NCI-H510A (cell line): ENCODE measurements at regions not wholly inside any gene's neighbourhood (a gene's known extent, or its start where the extent isn't known, plus 50 kb on each side); places are given as distances from the start of the nearest gene placed in this dataset.
A peak's percentile ranks its signal among the peaks of the same experiment; 100 is the strongest.

Source experiments
- DNase-seq: peaks from one replicate; lab custom pipeline; 2025; lab: John Stamatoyannopoulos, UW

DNA sequence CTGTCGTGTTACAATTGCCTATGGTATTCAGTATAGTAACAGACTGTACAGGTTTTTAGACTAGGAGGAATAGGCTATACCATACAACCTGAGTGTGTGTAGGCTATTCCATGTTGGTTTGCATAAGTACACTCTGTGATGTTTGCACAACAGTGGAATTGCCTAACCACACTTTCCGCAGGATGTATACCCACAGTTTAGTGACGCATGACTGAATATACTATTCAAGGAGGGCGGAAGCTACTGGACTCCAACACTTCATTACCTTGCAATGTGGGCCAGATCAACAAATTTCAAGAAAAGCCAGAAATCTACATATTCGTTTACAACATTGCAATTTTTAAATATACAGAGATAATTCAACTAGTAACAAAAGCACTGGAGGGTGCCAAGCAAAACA is 317.2 kb downstream of the PDGFC start:
- DNase-seq = peak; percentile 68

DNA sequence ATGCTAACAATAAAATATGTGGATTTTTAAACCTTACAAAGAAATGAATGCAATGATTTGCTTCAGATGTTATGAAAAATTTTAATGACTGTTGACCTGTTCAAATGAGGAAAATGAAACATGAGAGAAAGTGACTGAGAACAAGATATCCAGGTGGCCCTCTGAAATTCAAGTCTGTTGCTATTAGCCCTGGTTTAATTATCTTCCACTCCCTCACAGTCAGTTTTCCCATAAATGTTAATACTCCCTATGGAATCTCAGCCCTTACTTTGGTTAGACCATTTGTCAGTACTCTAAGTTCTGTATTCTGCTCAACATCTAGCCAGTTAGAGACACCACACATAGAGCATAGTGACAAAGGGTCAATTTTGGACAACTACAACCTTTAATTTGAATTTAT is 327.8 kb downstream of the PDGFC start:
- DNase-seq = no peak

DNA sequence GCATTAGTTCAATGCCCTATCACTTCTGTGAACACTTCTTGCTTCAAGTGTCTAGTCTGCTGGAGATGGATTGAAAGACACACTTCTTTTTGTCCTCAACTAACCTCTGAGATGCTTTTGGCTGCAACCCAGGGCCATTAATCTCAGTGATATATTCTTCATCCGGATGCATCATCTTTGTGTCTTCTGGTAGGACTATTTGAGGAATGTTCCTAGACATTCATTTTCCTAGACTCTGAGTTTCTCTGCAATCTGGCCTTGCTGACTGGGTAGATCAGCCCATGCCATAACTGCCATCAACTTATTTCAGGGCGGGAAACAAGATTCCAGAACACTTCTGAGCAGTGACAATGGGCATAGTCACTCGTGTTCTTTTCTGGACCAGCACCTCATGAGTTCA is 329.4 kb downstream of the PDGFC start:
- no peak for DNase-seq

DNA sequence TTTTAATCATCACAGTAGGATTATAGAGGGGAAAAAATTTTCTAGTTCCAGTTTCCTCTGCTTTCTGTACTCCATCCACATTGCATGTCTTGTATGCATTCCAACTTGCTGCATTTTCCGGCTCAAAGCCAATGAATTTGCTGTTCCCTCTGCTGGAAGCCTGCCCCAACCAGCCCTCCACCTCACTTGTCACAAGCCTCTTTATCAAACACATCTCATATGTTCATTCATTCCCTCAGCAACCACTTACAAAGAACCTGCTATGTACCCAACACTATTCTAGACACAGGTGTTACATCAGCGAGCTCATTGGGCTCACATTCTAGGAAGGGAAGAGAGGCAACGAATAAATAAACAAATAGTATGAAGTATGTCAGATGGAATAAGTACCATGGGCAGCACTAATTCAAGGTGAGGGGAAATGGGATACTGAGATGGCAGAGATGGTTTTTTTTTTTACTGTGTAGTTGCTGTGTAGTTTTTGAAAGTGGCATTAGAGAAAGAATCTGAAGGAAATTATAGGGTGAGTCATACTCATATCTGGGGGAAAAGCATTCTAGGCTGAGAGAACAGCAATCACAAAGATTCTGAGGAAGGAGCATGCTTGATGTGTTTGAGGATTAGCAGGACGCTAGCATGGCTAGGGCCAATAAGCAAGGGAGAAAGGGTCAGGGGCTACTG is 332.5 kb downstream of the PDGFC start:
- DNase-seq = no peak

DNA sequence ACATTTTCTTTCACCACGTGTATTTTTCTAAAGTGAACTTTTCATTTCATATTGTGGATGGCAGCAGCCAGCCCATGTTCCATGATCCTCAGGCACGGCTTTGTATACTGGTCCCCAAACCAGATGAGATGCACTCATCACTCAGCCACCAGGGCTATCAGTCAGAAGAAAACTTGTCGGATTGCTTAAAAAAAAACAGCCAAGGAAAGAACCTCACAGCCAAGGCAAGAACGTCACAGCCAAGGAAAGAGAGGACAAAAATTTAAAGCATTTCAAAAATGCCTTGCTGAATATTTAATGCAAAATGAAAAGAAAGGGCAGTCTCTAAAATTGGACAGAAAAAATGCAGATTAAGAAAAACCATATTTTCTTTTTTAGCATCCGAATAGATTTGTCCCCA is 333.3 kb downstream of the PDGFC start:
- no peak for DNase-seq

DNA sequence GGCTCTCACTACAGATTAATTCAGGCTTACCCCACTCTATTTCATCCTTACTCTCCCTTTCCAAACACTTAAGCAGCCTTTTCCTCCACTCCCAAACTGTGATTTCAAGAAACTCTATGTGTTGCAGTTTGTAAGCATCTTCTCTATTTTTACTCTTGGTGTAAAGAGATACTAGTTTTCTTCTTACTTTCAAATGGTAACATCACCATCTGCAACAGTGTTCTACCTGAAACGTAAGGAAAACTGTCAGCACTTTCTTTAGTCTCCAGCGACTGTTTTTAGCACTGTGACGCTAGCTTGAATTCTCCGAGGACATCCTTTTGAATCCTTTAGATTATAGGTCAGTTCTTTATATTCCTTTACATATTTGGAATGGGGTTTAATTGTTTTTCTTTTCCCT is 335.2 kb downstream of the PDGFC start:
- no peak for DNase-seq

GRCh38 chr4:156635051-156635450 is 336.5 kb downstream of the PDGFC start:
- no peak for DNase-seq

GRCh38 chr4:156634612-156635011 is 337.0 kb downstream of the PDGFC start:
- DNase-seq = no peak

- DNase-seq = no peak
Measured at GRCh38 chr4:156633847-156634246, 337.8 kb downstream of the PDGFC start.

DNA sequence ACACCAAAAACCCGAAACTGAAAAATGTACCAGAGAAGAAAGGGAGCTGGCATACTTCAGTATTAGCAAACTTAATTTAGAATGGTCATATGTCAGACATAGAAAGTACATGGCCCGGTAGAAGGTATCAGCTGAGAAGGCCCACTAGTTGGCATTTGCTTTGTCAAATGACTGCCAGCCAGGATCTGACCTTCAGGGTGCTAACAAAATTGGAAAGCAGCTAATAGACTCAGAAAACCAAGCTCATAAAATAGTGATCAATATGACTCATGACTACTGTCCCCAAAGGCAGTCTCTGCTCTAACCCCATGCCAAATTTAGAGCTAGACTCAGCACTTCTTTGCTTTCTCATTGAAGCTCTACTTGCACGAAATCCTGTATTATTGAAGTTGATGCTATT is 342.7 kb downstream of the PDGFC start:
- no peak for DNase-seq

- no peak for DNase-seq
Measured at GRCh38 chr4:156623376-156623775, 348.2 kb downstream of the PDGFC start.

DNA sequence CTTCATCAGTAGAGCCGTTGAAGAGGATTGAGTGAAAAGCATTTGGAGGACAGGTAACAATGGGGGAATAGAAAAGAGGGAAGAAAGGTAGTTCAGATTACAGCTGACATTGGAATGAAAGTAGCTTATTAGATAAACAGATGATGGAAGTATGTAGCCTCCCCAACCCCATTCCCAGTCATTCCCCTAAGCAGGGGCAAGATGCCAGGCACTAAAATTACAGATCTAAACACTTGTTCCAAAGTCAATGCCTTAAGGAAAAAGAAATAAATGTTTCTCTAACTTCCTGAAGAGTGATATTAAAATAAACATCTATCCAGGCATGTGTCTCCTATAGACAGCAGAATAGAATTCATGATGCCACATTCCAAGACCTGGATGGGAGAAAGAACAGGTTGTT is 350.8 kb downstream of the PDGFC start:
- no peak for DNase-seq

GRCh38 chr4:156619154-156619934 is 352.3 kb downstream of the PDGFC start:
- DNase-seq = no peak

GRCh38 chr4:156615066-156615531 is 356.5 kb downstream of the PDGFC start:
- no peak for DNase-seq

DNA sequence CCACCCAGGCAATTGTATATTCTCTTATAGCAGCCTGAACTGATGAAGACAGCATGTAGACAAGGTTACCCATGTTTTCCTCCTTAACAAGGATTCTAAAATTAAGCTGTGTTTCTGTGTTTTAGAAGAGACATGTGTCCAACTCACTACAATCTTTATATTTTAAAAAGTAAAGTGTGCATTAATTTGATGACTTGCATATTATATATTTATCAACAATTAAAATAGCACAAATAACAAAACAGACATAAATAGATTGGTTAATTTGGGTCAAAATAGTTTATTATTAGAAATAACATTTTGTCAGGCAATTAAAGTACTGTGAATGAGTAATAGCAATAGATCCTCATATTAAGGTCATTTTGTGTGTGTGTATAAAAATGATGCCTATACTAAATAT is 357.1 kb downstream of the PDGFC start:
- DNase-seq = no peak

GRCh38 chr4:156609421-156609820 is 362.2 kb downstream of the PDGFC start:
- no peak for DNase-seq

- no peak for DNase-seq
Measured at GRCh38 chr4:156608651-156609050, 362.9 kb downstream of the PDGFC start.

DNA sequence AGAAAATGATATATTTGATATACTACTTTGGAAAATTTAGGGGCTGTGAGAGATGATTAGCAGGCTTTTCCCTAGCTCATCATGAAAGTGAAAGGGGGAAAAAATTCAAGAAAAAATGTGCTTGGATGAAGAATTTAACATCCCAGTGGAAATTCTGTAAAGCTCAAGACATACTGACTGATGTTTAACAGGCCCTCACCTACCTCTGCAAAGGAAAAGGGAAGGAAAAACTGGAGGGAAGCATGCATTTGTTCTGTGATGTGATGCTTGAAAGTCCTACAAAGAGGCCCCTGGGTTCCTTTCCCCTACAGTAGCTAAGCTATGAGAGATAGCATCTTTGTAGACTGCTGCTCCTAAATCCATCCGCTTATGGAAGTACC is 364.1 kb downstream of the PDGFC start:
- no peak for DNase-seq

- DNase-seq = no peak
Measured at GRCh38 chr4:156606554-156607477, 364.8 kb downstream of the PDGFC start.

DNA sequence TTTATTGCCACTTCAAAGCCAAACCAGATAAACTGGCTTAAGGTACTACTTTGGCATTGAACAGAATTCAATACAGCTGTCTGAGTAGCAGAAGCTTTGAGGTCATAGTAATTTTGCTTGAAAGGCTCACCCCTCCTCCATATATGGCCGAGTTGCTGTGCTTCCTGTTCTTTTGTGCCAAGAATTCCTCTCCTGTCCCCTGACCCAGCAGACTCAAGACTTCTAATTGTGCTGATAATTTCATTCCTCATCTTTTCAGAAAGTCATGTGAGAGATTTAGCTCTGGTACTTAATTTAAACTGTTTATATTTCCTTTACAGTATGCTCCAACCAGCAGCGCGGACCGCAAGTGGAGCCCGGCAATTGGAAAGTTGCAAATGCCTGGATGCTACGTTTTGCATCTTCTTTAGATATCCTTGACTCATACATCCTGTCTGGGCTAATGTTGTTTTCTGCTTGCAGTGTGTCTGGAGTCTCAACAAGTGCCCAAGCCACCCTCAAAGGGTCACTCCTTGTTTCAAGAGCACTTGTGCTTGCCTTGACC is 373.4 kb downstream of the PDGFC start:
- peak; percentile 31 for DNase-seq

- no peak for DNase-seq
Measured at GRCh38 chr4:156596706-156597329, 374.8 kb downstream of the PDGFC start.

DNA sequence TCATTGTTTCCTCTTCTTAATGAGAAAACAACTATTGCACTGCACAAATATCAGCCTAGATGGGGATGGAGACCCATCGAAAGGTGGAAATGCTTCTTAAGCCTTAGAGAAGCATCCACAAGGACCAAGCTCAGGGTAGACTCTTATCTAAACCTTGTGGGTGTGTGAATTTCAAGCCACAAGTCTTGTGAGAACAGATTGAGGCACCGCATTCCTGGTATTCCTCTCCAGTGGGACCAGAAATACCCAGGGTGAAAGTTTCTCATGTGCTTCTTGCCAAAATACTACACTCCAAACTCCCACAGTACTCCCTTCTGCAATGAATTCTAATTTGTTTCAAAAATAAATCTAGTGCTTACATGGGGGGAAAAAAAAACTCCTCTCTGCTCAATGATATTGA is 375.6 kb downstream of the PDGFC start:
- no peak for DNase-seq
